Ovary (tissue), 7 donors: ENCODE measurements at regions not wholly inside any gene's neighbourhood (a gene's known extent, or its start where the extent isn't known, plus 50 kb on each side); places are given as distances from the start of the nearest gene placed in this dataset.
A peak's percentile ranks its signal among the peaks of the same experiment; 100 is the strongest.

Experiments
- DNase-seq, 5 donors: peaks; one replicate each; pipeline ENCODE4 v3.0.0-alpha.2; 2019 to 2020
- H3K27ac ChIP-seq, 2 donors: fragments of 200-600 bp; one replicate each; pipeline versions ENCODE4 v1.5.1 to v1.8.0; 2019 to 2022
- H3K27me3 ChIP-seq: fragments of 200-600 bp; one replicate; pipeline ENCODE4 v1.8.0; 2022
- H3K36me3 ChIP-seq: fragments of 200-600 bp; sonication (generic); one replicate; pipeline ENCODE4 v1.5.1; 2019
- H3K4me1 ChIP-seq: one replicate; pipeline ENCODE4 v1.8.1; 2013; ENCODE audit warnings: mild to moderate bottlenecking, moderate library complexity; ENCODE audit not compliant: insufficient read depth
- H3K4me3 ChIP-seq: fragments of 200-600 bp; sonication (generic); one replicate; pipeline ENCODE4 v1.5.1; 2017
- H3K9me3 ChIP-seq, 2 donors: fragments of 200-600 bp in 1 of 2; sonication (generic) in 1 of 2; one replicate each; pipeline versions ENCODE4 v1.5.1 to v1.8.1; 2013 to 2019; ENCODE audit warnings: mild to moderate bottlenecking in 1 of 2, moderate library complexity in 1 of 2
- CTCF ChIP-seq, 3 donors: fragments of 450-650 bp in 2 of 3; fragments of 200-600 bp in 1 of 3; IDR thresholded peaks; one replicate each; pipeline versions ENCODE4 v1.5.1 to v1.8.0; 2016 to 2022; ENCODE audit warnings: antibody characterized with exemption in 3 of 3, mild to moderate bottlenecking in 1 of 3
- EP300 ChIP-seq: sonication (generic); formaldehyde crosslinking; IDR thresholded peaks from one replicate; pipeline ENCODE4 v1.6.1; 2017; ENCODE audit warnings: antibody characterized with exemption
- POLR2A ChIP-seq: fragments of 450-650 bp; IDR thresholded peaks from one replicate; pipeline ENCODE4 v1.6.1; 2017; ENCODE audit warnings: antibody characterized with exemption, mild to moderate bottlenecking, moderate library complexity
- WGBS, 3 donors: extraction: QIAGEN DNeasy Blood & Tissue Kit in 1 of 3; methylation state at CpG; one replicate each; pipeline versions ENCODE4 v1.1.5 to v1.1.7; 2013 to 2017; 5-methylcytosine and 5-hydroxymethylcytosine counted together
- intact Hi-C, 4 donors: fragments of 100-400 bp; cut with DNase I; formaldehyde crosslinking; loops; one replicate each; pipeline versions ENCODE4 v1.11.0 to v1.15.1; 2022 to 2023
- donor health status: DM: no; HTN: no; CAD: no; lungs with moderate emphysema.
- donor health status: DM: no; HTN: no; CAD: no.
- donor health status: Bipolar disorder and iron deficiency.
- donor health status: DM: no; HTN: no; CAD: no.
- donor health status: DM: yes; HTN: yes; CAD: no.

- intact Hi-C loops: no loop called here
- TF ChIP-seq EP300: no peak
- TF ChIP-seq POLR2A: no peak
- TF ChIP-seq CTCF (IDR thresholded peaks at IDR 0.05): no peak
- WGBS, 3 donors: 76 to 80% (median 78%) methylated on average over 6 of the region's 6 CpGs
- no peak for DNase-seq
- no peak overlapping the region for H3K4me3 ChIP-seq
- H3K27me3 ChIP-seq: no peaks in the 10 kb centered on the region
- H3K9me3 ChIP-seq: no peaks in the 10 kb centered on the region
- H3K27ac ChIP-seq: no peak overlapping the region
- H3K36me3 ChIP-seq: no peaks in the 10 kb centered on the region
- no peaks in the 10 kb centered on the region for H3K4me1 ChIP-seq
Observed at GRCh38 chr11:116428638-116428975, 344.2 kb downstream of the BUD13 start.

GRCh38 chr11:116427903-116428637 is 344.7 kb downstream of the BUD13 start:
- no peak overlapping the region for H3K27ac ChIP-seq
- intact Hi-C loops: no loop called here

GRCh38 chr11:116427337-116427902 is 345.4 kb downstream of the BUD13 start:
- H3K9me3 ChIP-seq: no peaks in the 10 kb centered on the region
- no peak for DNase-seq
- H3K27ac ChIP-seq: no peak overlapping the region
- no peak overlapping the region for H3K4me3 ChIP-seq
- H3K4me1 ChIP-seq: no peaks in the 10 kb centered on the region
- no peak for TF ChIP-seq EP300
- TF ChIP-seq POLR2A: no peak
- no peak for TF ChIP-seq CTCF (IDR thresholded peaks at IDR 0.05)
- 15 to 38% (median 20%) methylated on average over 3 of the region's 3 CpGs for WGBS, 3 donors
- intact Hi-C loops: no loop called here
- H3K27me3 ChIP-seq: no peaks in the 10 kb centered on the region
- no peaks in the 10 kb centered on the region for H3K36me3 ChIP-seq

More at GRCh38 chr11:116427903-116428637, 344.7 kb downstream of the BUD13 start:
- Histone ChIP-seq H3K4me1 (no peaks in the 10 kb centered on the region), H3K27me3 (no peaks in the 10 kb centered on the region), H3K36me3 (no peaks in the 10 kb centered on the region), H3K9me3 (no peaks in the 10 kb centered on the region), H3K4me3 (no peak overlapping the region)
- peak in 2 of 5 donors; percentile 27 to 39 for DNase-seq
- TF ChIP-seq EP300 (no peak), CTCF (IDR thresholded peaks at IDR 0.05) (no peak), POLR2A (no peak)
- WGBS, 3 donors: 28 to 33% (median 31%) methylated on average over 11 of the region's 11 CpGs

- no peaks in the 10 kb centered on the region for H3K4me1 ChIP-seq
- no peak for DNase-seq
- 67 to 88% (median 72%) methylated on average over 1 of the region's 1 CpG for WGBS, 3 donors
- H3K27ac ChIP-seq: no peak overlapping the region
- TF ChIP-seq EP300: no peak
- TF ChIP-seq POLR2A: no peak
- no peak for TF ChIP-seq CTCF (IDR thresholded peaks at IDR 0.05)
- H3K9me3 ChIP-seq: no peaks in the 10 kb centered on the region
- no peaks in the 10 kb centered on the region for H3K36me3 ChIP-seq
- H3K4me3 ChIP-seq: no peak overlapping the region
- no peaks in the 10 kb centered on the region for H3K27me3 ChIP-seq
- intact Hi-C loops: no loop called here
Observed at GRCh38 chr11:116426761-116427160, 346.0 kb downstream of the BUD13 start.
